T-helper 1 cell treated with Interleukin-12 subunit alpha and Interleukin-12 subunit beta and Interleukin-4 antibody, amounts not matched to agents 30 ng/mL and 1 ng/mL, for 36 hours (primary cell): ENCODE measurements at regions not wholly inside any gene's neighbourhood (a gene's known extent, or its start where the extent isn't known, plus 50 kb on each side); places are given as distances from the start of the nearest gene placed in this dataset.
"Not testable (repeated sequence)": the region's sequence is repeated elsewhere in the genome, so short reads cannot be mapped to it uniquely, and the experiment has no call there.

Experiments used
- intact Hi-C: fragments of 100-400 bp; cut with micrococcal nuclease; formaldehyde crosslinking; loops from one replicate; pipeline ENCODE4 v1.15.1; 2024

GRCh38 chr3:153369561-153370374 is 207.7 kb downstream of the RAP2B start:
- intact Hi-C loops, result no loop called here

DNA sequence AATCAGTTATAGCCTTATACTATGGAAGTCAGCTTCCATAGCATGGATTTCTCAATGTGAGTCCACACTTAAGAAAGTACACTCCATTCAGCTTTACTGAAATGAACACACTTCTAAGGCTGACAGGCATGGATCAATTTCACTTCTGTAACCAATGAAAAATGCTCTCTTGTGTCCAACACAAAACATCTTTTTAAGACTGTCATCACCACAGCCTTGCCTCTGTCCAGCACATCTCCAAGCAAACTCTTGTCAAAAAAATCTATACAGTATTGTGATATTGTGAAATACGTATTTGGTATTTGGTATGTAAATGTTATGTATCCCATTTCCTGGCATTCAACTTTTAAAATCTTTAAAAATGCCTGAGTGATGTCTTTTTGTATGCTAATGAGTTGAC is 208.7 kb downstream of the RAP2B start:
- intact Hi-C loops, result no loop called here

- intact Hi-C loops, result no loop called here
These were observed 210.3 kb downstream of the RAP2B start for GRCh38 chr3:153372326-153372725.

DNA sequence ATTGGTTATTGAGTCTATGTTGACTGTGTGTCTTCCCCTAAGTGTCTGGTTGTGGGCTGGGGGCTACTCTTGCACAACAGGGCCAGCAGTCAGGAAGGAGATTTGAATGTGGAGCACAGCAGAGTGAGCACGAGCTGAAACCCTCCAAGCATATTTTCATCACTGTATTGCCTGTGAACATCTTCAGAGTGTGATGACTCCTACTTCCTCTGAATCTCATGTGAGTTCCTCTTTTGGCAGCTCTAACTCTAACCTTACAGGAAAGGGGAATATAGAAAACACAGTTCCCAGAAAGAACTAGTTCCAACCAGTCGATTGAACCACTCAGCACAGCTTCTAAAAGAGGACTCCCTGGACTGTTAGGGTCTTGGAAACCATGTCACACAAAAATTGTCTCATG is 211.6 kb downstream of the RAP2B start:
- intact Hi-C loops, result no loop called here

GRCh38 chr3:153378366-153378765 is 216.3 kb downstream of the RAP2B start:
- intact Hi-C loops, result not testable (repeated sequence)

- intact Hi-C loops, result no loop called here
These were observed 217.5 kb downstream of the RAP2B start for GRCh38 chr3:153379516-153379915.

GRCh38 chr3:153385343-153385742 is 223.3 kb downstream of the RAP2B start:
- intact Hi-C loops, result no loop called here

- intact Hi-C loops, result no loop called here
These were observed 230.3 kb downstream of the RAP2B start for GRCh38 chr3:153392363-153392762.

DNA sequence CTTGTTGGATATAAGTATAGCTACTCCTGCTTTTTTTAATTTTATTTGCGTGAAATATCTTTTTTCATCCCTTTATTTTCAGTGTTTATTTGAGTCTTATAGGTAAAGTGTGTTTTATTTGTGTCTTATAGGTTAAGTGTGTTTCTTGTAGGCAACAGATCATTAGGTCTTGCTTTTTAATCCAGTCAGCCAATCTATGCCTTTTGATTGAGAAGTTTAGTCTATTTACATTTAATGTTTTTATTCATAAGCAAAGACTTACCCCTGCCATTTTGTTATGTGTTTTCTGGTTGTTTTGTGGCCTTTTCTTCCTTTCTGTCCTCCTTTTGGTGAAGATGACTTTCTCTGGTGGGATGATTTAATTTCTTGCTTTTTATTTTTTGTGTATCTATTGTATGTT is 232.0 kb downstream of the RAP2B start:
- intact Hi-C loops, result no loop called here

DNA sequence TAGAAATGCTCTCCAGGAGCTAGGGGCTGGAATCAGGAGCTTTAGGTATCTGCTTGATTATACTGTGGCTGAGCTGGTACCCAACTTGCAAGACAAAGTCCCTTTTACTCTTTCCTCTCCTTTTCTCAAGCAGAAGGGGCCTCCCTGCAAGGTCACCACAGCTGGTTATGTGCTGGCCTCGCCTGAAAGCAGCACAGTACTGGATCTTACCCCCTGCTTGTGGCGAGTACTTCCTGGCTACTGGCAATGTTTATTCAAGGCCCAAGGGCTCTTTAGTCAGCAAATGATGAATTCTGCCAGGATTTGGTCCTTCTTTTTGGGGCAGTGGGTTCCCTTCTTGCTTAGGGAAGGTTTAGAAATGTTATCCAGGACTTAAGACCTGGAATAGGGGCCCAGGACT is 234.6 kb downstream of the RAP2B start:
- intact Hi-C loops, result loop anchor here (5.0 kb wide), 1 partner anchor 234 kb away; the partner anchor contains the start of gene RAP2B

- intact Hi-C loops, result loop anchor here (5.0 kb wide), 1 partner anchor 235 kb away; the partner anchor contains the start of gene RAP2B
These were observed 235.8 kb downstream of the RAP2B start for GRCh38 chr3:153397794-153398193.

GRCh38 chr3:153399636-153400035 is 237.6 kb downstream of the RAP2B start:
- intact Hi-C loops, result loop anchor here (5.0 kb wide), 1 partner anchor 237 kb away; the partner anchor contains the start of gene RAP2B

GRCh38 chr3:153400641-153401040 is 238.6 kb downstream of the RAP2B start:
- intact Hi-C loops, result no loop called here

- intact Hi-C loops, result no loop called here
These were observed 242.1 kb downstream of the RAP2B start for GRCh38 chr3:153404157-153404556.

- intact Hi-C loops, result not testable (repeated sequence)
These were observed 243.3 kb downstream of the RAP2B start for GRCh38 chr3:153405320-153405719.

GRCh38 chr3:153410517-153410916 is 248.5 kb downstream of the RAP2B start:
- intact Hi-C loops, result no loop called here

- intact Hi-C loops, result no loop called here
These were observed 253.0 kb downstream of the RAP2B start for GRCh38 chr3:153414982-153415381.

GRCh38 chr3:153422314-153422713 is 260.3 kb downstream of the RAP2B start:
- intact Hi-C loops, result no loop called here

DNA sequence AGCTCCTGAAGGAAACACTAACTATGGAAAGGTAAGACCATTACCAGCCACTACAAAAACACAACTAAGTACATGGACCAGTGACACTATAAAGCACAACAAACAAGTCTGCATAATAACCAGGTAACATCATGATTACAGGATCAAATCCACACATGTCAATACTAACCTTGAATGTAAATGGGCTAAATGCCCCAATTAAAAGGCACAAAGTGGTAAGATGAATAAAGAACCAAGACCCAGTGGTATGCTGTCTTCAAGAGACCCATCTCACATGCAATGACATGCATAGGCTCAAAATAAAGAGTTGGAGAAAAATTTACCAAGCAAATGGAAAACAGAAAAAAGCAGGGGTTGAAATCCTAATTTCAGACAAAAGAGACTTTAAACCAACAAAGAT is 261.8 kb downstream of the RAP2B start:
- intact Hi-C loops, result not testable (repeated sequence)

DNA sequence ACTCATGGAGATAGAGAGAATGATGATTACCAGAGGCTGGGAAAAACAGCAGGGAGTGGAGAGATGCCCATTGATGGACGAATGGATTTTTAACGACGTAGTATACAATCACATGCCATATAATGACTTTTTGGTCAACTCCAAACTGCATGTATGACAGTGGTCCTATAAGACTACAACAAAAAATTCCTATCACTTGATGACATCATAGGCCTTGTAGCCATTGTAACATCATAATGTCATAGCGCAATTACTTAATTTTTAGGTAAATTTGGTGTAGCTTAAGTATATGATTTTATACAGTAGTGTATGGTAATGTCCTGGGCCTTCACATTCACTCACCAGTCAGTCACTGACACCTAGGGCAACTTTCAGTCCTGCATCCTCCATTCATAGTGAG is 264.3 kb downstream of the RAP2B start:
- intact Hi-C loops, result no loop called here

GRCh38 chr3:153426803-153427202 is 264.8 kb downstream of the RAP2B start:
- intact Hi-C loops, result no loop called here

DNA sequence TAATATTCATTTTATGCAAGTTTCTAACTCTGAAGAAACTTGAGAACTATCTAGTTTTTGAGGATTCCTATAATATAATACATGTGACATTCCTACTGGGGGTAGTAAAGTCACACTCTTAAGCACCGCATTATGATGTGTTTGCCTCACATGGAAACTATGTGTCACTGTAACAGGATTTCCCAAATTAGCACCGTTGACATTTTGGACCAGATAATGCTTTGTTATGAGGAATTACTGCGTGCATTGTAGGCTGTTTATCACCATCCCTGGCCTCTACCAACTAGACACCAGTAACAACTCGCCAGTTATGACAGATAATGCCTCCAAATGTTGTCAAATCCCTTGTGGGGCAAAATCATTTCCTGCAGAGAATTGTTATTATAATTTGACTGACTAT is 267.8 kb downstream of the RAP2B start:
- intact Hi-C loops, result no loop called here

DNA sequence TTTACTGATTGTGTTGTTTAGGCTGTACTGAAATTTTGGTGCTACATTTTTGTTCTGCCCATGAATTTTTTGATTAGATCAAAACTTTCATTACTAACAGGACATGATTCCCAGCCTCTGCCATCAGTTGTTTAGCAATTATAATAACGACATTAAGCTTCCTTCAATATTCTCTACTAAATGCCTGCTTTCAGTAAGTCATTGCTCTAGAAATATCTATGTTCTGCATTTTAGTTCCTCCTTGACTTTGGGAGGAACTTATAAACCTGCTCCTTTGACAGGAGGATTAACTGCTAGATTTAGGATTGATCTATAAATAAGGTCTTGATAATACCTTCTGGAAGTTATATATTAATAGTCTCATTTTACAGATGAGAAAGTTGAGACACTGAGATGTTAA is 269.1 kb downstream of the RAP2B start:
- intact Hi-C loops, result no loop called here
